HepG2 (cell line): ENCODE measurements at regions not wholly inside any gene's neighbourhood (a gene's known extent, or its start where the extent isn't known, plus 50 kb on each side); places are given as distances from the start of the nearest gene placed in this dataset.

ENCODE experiments used
- ATAC-seq: fragments of 200-7000 bp; cut with Tn5 transposase; 3 replicates; pipeline ENCODE4 v1.9.1; 2020; ENCODE audit warnings: mild to moderate bottlenecking, moderate library complexity
- BruUV-seq: library from RNA; stranded (reverse); fragments of 400-500 nt; replicated peaks from 2 replicates; lab custom pipeline; 2021; lab: Mats Ljungman, UMichigan
- CTCF ChIA-PET: fragments of 300-600 bp; formaldehyde crosslinking; extraction: SDS; loops from one replicate; lab custom pipeline; 2021; ENCODE audit warnings: low total read pairs, inconsistent platforms, low intra/inter-chr PET ratio; lab: Yijun Ruan, JAX
- POLR2A ChIA-PET: fragments of 350-600 bp; sonication (Branson Sonifier 250); formaldehyde crosslinking; loops from one replicate; lab custom pipeline; 2020; ENCODE audit warnings: antibody characterized with exemption, inconsistent platforms; lab: Yijun Ruan, JAX
- DNase-seq: peaks from one replicate; pipeline ENCODE4 v3.0.0-alpha.2; 2015; ENCODE audit warnings: low spot score
- FAIRE-seq: peaks from 3 replicates; lab custom pipeline; 2011; peaks lifted over from hg19 to GRCh38; lab: Jason Lieb, UNC
- H2AFZ ChIP-seq: one replicate; pipeline ENCODE4 v1.6.1; 2011; ENCODE audit warnings: low read length, inconsistent platforms
- H3K27ac ChIP-seq: fragments of 300-600 bp; 3 replicates; pipeline ENCODE4 v1.8.0; 2011; ENCODE audit warnings: mixed run types, mild to moderate bottlenecking, mixed read lengths, low read length, inconsistent platforms; ENCODE audit not compliant: insufficient read depth; ENCODE audit errors: extremely low read length
- H3K27me3 ChIP-seq, 2 experiments: fragments of 200-600 bp in 1 of 2; 2 replicates in 1 of 2; 3 replicates in 1 of 2; pipeline versions ENCODE4 v1.6.0 to v1.8.0; 2011; ENCODE audit warnings: low read length in 2 of 2, mild to moderate bottlenecking in 2 of 2, moderate library complexity in 2 of 2, inconsistent platforms in 1 of 2; ENCODE audit not compliant: insufficient read depth in 2 of 2, control insufficient read depth in 1 of 2
- H3K36me3 ChIP-seq, 2 experiments: fragments of 200-600 bp in 1 of 2; replicated peaks in 1 of 2; 2 replicates in 1 of 2; 3 replicates in 1 of 2; pipeline versions ENCODE4 v1.5.1 to v1.8.0; 2011; ENCODE audit warnings: low read length in 2 of 2, inconsistent platforms in 1 of 2; ENCODE audit not compliant: insufficient read depth in 2 of 2, control insufficient read depth in 1 of 2
- H3K4me1 ChIP-seq: 2 replicates; pipeline ENCODE4 v1.5.1; 2012; ENCODE audit warnings: low read length, inconsistent platforms; ENCODE audit not compliant: insufficient read depth
- H3K4me2 ChIP-seq: 2 replicates; pipeline ENCODE4 v1.6.0; 2011; ENCODE audit warnings: low read depth, low read length, inconsistent platforms
- H3K4me3 ChIP-seq, 3 experiments: fragments of 200-600 bp in 1 of 3; sonication (generic), shearing (Covaris generic) in 1 of 3; replicated peaks in 1 of 3; 2 replicates each; pipeline ENCODE4 v1.5.1; 2011 to 2016; ENCODE audit warnings: low read length in 3 of 3, inconsistent platforms in 2 of 3, low read depth in 2 of 3, mild to moderate bottlenecking in 2 of 3, control low read depth in 1 of 3, mixed read lengths in 1 of 3; ENCODE audit not compliant: insufficient read depth in 1 of 3
- H3K79me2 ChIP-seq: one replicate; pipeline ENCODE4 v1.6.1; 2011; ENCODE audit warnings: low read length, inconsistent platforms; ENCODE audit not compliant: insufficient read depth
- H3K9ac ChIP-seq: 2 replicates; pipeline ENCODE4 v1.6.0; 2011; ENCODE audit warnings: mild to moderate bottlenecking, low read depth, low read length, inconsistent platforms; ENCODE audit not compliant: insufficient read depth
- H3K9me3 ChIP-seq: 2 replicates; pipeline ENCODE4 v1.5.1; 2012; ENCODE audit warnings: mild to moderate bottlenecking, low read length
- H4K20me1 ChIP-seq: 2 replicates; pipeline ENCODE4 v1.6.0; 2011; ENCODE audit warnings: inconsistent platforms, mild to moderate bottlenecking, low read length, moderate library complexity; ENCODE audit not compliant: insufficient read depth
- CREB1 ChIP-seq, 2 experiments: fragments of 450-650 bp in 1 of 2; IDR thresholded peaks; 2 replicates each; pipeline ENCODE4 v1.6.1; 2016 to 2017; ENCODE audit warnings: control low read depth in 1 of 2, mild to moderate bottlenecking in 1 of 2, missing compliant biosample characterization in 1 of 2, missing genetic modification characterization in 1 of 2
- GATAD2A ChIP-seq: IDR thresholded peaks from 2 replicates; pipeline ENCODE4 v1.6.1; 2016
- HCFC1 ChIP-seq: fragments of 150-350 bp; IDR thresholded peaks from 2 replicates; pipeline ENCODE4 v1.6.1; 2014; ENCODE audit warnings: low read depth, low read length
- NR0B2 ChIP-seq: sonication (generic); formaldehyde crosslinking; IDR thresholded peaks from 2 replicates; pipeline ENCODE4 v1.4.0; 2020; ENCODE audit warnings: mild to moderate bottlenecking, missing genetic modification reagents
- SNAI1 ChIP-seq: sonication (generic); formaldehyde crosslinking; IDR thresholded peaks from 2 replicates; pipeline ENCODE4 v1.5.0; 2020; ENCODE audit warnings: mild to moderate bottlenecking, missing genetic modification reagents, borderline replicate concordance
- SUZ12 ChIP-seq: fragments of 150-350 bp; IDR thresholded peaks from 2 replicates; pipeline ENCODE4 v1.6.1; 2014; ENCODE audit warnings: low read depth, low read length
- ZNF407 ChIP-seq: sonication (generic); formaldehyde crosslinking; IDR thresholded peaks from one replicate; pipeline ENCODE4 v1.5.1; 2020; ENCODE audit warnings: mild to moderate bottlenecking, missing genetic modification reagents; ENCODE audit errors: not compliant biosample characterization
- ZNF672 ChIP-seq: sonication (generic); formaldehyde crosslinking; IDR thresholded peaks from 2 replicates; pipeline ENCODE4 v1.8.1; 2022; ENCODE audit warnings: missing genetic modification reagents
- ZNF720 ChIP-seq: sonication (generic); formaldehyde crosslinking; IDR thresholded peaks from 2 replicates; pipeline ENCODE4 v1.4.0; 2020; ENCODE audit warnings: missing genetic modification reagents
- ZNF773 ChIP-seq: sonication (generic); formaldehyde crosslinking; IDR thresholded peaks from 2 replicates; pipeline ENCODE4 v1.4.0; 2020; ENCODE audit warnings: missing genetic modification reagents, borderline replicate concordance
- WGBS: methylation state at CpG from one replicate; pipeline ENCODE4 v1.1.6; 2017; ENCODE audit warnings: low lambda C conversion rate; 5-methylcytosine and 5-hydroxymethylcytosine counted together
- in situ Hi-C: cut with HindIII; loops from 2 replicates; pipeline ENCODE4 v1.10.0; 2017; ENCODE audit warnings: low pct_unique_long_range_greater_than_20kb; ENCODE audit not compliant: extremely low pct_ligation_motif_present
- intact Hi-C: fragments of 100-400 bp; cut with micrococcal nuclease; formaldehyde crosslinking; loops from one replicate; pipeline ENCODE4 v1.10.0; 2022; ENCODE audit not compliant: unreplicated experiment

DNA sequence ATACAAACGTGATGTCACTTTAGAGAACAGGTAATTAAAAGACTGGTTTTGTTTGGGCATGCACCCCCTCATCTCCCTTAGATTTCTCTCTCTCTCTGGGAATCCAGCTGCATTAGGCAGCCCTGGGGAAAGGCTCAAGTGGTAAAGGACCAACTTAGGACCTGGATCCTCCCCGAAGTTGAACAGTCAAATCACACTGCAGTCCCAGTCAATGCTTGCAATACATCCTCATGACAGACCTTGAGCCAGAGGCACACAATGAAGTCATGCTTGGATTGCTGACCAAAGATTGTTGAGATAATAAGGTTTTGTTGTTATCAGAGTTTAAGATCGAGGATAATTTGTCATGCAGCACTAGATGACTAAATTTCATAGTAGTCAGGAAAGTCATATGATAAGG is 1285.8 kb upstream of the NCAM2 start:
- DNase-seq (no peak), ATAC-seq (no peak)
- POLR2A ChIA-PET = no interaction called here
- no peak overlapping the region for H3K4me3 ChIP-seq
- 0 out of 2 replicates have a peak, but pooled peaks have one; percentile 6 for TF ChIP-seq CREB1 (IDR thresholded peaks at IDR 0.05)
- TF ChIP-seq CREB1 (CRISPR knock-in tag; IDR thresholded peaks at IDR 0.05) = no peak
- no peak for TF ChIP-seq HCFC1
- TF ChIP-seq, all 625 proteins: peak for 1
- CTCF ChIA-PET = no interaction called here
- WGBS = 1% methylated on average over 3 of the region's 3 CpGs
- FAIRE-seq = no peak
- intact Hi-C loops = no loop called here
- Histone ChIP-seq H3K9me3 (peaks cover 86% of the 10 kb centered on the region), H3K27me3 (no peaks in the 10 kb centered on the region), H3K36me3 (no peaks in the 10 kb centered on the region), H3K9ac (no peak overlapping the region), H3K79me2 (no peaks in the 10 kb centered on the region), H4K20me1 (no peaks in the 10 kb centered on the region), H2AFZ (no peak overlapping the region), H3K27ac (no peak overlapping the region), H3K4me2 (no peak overlapping the region), H3K4me1 (no peaks in the 10 kb centered on the region)
- no TSS peak for BruUV-seq
- in situ Hi-C loops = no loop called here

DNA sequence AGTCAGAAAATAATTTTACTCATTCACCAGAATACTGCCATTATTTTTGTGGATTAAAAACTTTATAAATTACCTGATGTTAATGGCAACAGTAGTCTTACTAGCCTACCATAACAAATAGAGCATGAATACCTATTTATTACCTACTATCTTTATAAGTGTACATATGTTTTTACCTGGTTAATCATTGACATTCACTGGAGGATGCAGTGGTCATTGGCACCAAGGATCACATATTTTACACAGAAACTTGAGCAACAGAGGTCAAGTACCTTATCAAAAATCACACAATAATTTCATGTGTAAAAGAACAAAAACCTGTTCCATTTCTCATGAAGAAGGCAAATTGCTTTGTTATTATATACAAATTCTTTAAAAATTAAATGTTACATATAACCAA is 1284.9 kb upstream of the NCAM2 start:
- intact Hi-C loops = no loop called here
- no TSS peak for BruUV-seq
- no peaks in the 10 kb centered on the region for H3K4me1 ChIP-seq
- peaks cover 80% of the 10 kb centered on the region for H3K9me3 ChIP-seq
- FAIRE-seq (no peak), DNase-seq (no peak), ATAC-seq (no peak)
- CTCF ChIA-PET = no interaction called here
- H3K4me3 ChIP-seq = no peak overlapping the region
- no peak overlapping the region for H2AFZ ChIP-seq
- H3K27ac ChIP-seq = no peak overlapping the region
- H4K20me1 ChIP-seq = no peaks in the 10 kb centered on the region
- POLR2A ChIA-PET = no interaction called here
- H3K79me2 ChIP-seq = no peaks in the 10 kb centered on the region
- TF ChIP-seq SUZ12 = no peak
- no peak for TF ChIP-seq ZNF773 (CRISPR knock-in tag)
- no peak for TF ChIP-seq ZNF407 (CRISPR knock-in tag)
- no peak for TF ChIP-seq ZNF672 (CRISPR knock-in tag)
- TF ChIP-seq NR0B2 = no peak
- no peak for TF ChIP-seq SNAI1 (CRISPR knock-in tag)
- no peak for TF ChIP-seq GATAD2A (CRISPR knock-in tag)
- no peak for TF ChIP-seq ZNF720 (CRISPR knock-in tag)
- TF ChIP-seq, all 625 proteins: peak for 0
- H3K4me2 ChIP-seq = no peak overlapping the region
- no peaks in the 10 kb centered on the region for H3K36me3 ChIP-seq
- in situ Hi-C loops = no loop called here
- H3K9ac ChIP-seq = no peak overlapping the region
- H3K27me3 ChIP-seq = no peaks in the 10 kb centered on the region
